ENCODE measurements at regions not wholly inside any gene's neighbourhood (a gene's known extent, or its start where the extent isn't known, plus 50 kb on each side); places are given as distances from the start of the nearest gene placed in this dataset.

DNA sequence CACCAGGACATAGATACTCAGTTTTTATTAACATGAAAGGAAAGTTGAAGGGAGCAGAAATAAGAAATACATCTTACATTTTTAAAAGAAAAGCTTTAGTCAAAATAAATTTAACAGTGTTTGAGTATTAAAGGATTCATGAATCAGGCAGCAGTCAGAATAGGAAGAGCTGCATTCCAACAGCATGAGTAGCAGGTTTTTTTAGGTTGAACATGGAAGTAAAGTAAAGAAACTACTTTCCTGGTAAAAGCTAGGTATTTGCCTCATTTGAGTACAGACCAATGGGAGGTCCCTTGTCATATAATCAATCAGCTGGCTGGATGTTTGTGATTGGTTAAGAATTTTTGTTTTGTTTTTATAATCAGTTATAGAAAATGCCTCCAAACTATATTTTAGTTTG lies 645.9 kb upstream of the INTU start:
- TF ChIP-seq, protein P1, sequence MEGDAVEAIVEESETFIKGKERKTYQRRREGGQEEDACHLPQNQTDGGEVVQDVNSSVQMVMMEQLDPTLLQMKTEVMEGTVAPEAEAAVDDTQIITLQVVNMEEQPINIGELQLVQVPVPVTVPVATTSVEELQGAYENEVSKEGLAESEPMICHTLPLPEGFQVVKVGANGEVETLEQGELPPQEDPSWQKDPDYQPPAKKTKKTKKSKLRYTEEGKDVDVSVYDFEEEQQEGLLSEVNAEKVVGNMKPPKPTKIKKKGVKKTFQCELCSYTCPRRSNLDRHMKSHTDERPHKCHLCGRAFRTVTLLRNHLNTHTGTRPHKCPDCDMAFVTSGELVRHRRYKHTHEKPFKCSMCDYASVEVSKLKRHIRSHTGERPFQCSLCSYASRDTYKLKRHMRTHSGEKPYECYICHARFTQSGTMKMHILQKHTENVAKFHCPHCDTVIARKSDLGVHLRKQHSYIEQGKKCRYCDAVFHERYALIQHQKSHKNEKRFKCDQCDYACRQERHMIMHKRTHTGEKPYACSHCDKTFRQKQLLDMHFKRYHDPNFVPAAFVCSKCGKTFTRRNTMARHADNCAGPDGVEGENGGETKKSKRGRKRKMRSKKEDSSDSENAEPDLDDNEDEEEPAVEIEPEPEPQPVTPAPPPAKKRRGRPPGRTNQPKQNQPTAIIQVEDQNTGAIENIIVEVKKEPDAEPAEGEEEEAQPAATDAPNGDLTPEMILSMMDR (IDR thresholded peaks at IDR 0.05; ENCODE audit: borderline replicate concordance, extremely low read depth, low read length, poor library complexity, severe bottlenecking), result no peak
- no peak for TF ChIP-seq EZH2 (IDR thresholded peaks at IDR 0.05; ENCODE audit: borderline replicate concordance, low read depth, low read length, severe bottlenecking)
